K562 (cell line): ENCODE measurements at regions not wholly inside any gene's neighbourhood (a gene's known extent, or its start where the extent isn't known, plus 50 kb on each side); places are given as distances from the start of the nearest gene placed in this dataset.
A peak's percentile ranks its signal among the peaks of the same experiment; 100 is the strongest.

Experiments
- ATAC-seq: fragments of 200-7000 bp; cut with Tn5 transposase; 3 replicates; pipeline ENCODE4 v1.9.1; 2020; ENCODE audit warnings: moderate library complexity
- BruUV-seq: library from RNA; stranded (reverse); fragments of 400-500 nt; replicated peaks from 2 replicates; lab custom pipeline; 2021; lab: Mats Ljungman, UMichigan
- CTCF ChIA-PET: fragments of 300-600 bp; formaldehyde crosslinking; extraction: SDS; loops from one replicate; lab custom pipeline; 2021; ENCODE audit warnings: low intra/inter-chr PET ratio; lab: Yijun Ruan, JAX
- POLR2A ChIA-PET: fragments of 300-600, 350-650 bp; sonication (Branson Sonifier 250); formaldehyde crosslinking; extraction: SDS; loops from one replicate; lab custom pipeline; 2021; ENCODE audit warnings: antibody characterized with exemption, inconsistent platforms; lab: Yijun Ruan, JAX
- DNase-seq, 4 experiments: peaks; one replicate each; pipeline versions ENCODE4 v3.0.0 to v3.0.0-alpha.2; 2011 to 2018; ENCODE audit warnings: low spot score in 3 of 4, mixed read lengths in 3 of 4; ENCODE audit errors: extremely low read depth in 1 of 4
- FAIRE-seq: peaks from 2 replicates; lab custom pipeline; 2011; peaks lifted over from hg19 to GRCh38; lab: Jason Lieb, UNC
- H2AFZ ChIP-seq: 2 replicates; pipeline ENCODE4 v1.6.0; 2011; ENCODE audit warnings: low read depth, low read length, control low read depth, inconsistent platforms
- H3K27ac ChIP-seq: fragments of 200-600 bp; 3 replicates; pipeline ENCODE4 v1.8.0; 2011; ENCODE audit warnings: low read depth, mild to moderate bottlenecking, control low read depth, inconsistent platforms, low read length, moderate library complexity, mixed read lengths; ENCODE audit errors: extremely low read depth
- H3K27me3 ChIP-seq, 2 experiments: fragments of 300-600 bp in 1 of 2; 2 replicates in 1 of 2; 3 replicates in 1 of 2; pipeline versions ENCODE4 v1.6.0 to v1.8.0; 2011; ENCODE audit warnings: inconsistent platforms in 2 of 2, low read length in 2 of 2, mild to moderate bottlenecking in 1 of 2, mixed read lengths in 1 of 2, moderate library complexity in 1 of 2; ENCODE audit not compliant: control insufficient read depth in 2 of 2, insufficient read depth in 2 of 2
- H3K36me3 ChIP-seq: fragments of 300-600 bp; 3 replicates; pipeline ENCODE4 v1.8.0; 2011; ENCODE audit warnings: mild to moderate bottlenecking, low read length, inconsistent platforms; ENCODE audit not compliant: control insufficient read depth, insufficient read depth
- H3K4me1 ChIP-seq, 2 experiments: fragments of 200-600 bp in 1 of 2; replicated peaks in 1 of 2; 2 replicates in 1 of 2; 3 replicates in 1 of 2; pipeline versions ENCODE4 v1.5.1 to v1.8.0; 2011; ENCODE audit warnings: inconsistent platforms in 2 of 2, low read length in 2 of 2, mild to moderate bottlenecking in 1 of 2, mixed read lengths in 1 of 2, moderate library complexity in 1 of 2; ENCODE audit not compliant: control insufficient read depth in 2 of 2, insufficient read depth in 2 of 2
- H3K4me2 ChIP-seq: 2 replicates; pipeline ENCODE4 v1.6.1; 2011; ENCODE audit warnings: low read length, control low read depth, inconsistent platforms, mixed read lengths; ENCODE audit not compliant: insufficient read depth
- H3K4me3 ChIP-seq: fragments of 200-600 bp; sonication (generic), shearing (Covaris generic); 2 replicates; pipeline ENCODE4 v1.5.1; 2016; ENCODE audit warnings: control low read depth, inconsistent platforms
- H3K79me2 ChIP-seq: fragments of 200-600 bp; 3 replicates; pipeline ENCODE4 v1.8.0; 2011; ENCODE audit warnings: low read length, inconsistent platforms; ENCODE audit not compliant: control insufficient read depth, insufficient read depth
- H3K9ac ChIP-seq, 2 experiments: 2 replicates each; pipeline versions ENCODE4 v1.6.0 to v1.6.1; 2011; ENCODE audit warnings: low read depth in 2 of 2, low read length in 2 of 2, control low read depth in 1 of 2, inconsistent platforms in 1 of 2, mild to moderate bottlenecking in 1 of 2, mixed read lengths in 1 of 2; ENCODE audit not compliant: insufficient read depth in 1 of 2
- H3K9me1 ChIP-seq: one replicate; pipeline ENCODE4 v1.6.0; 2011; ENCODE audit warnings: inconsistent platforms, mild to moderate bottlenecking, low read length, moderate library complexity; ENCODE audit not compliant: control insufficient read depth, insufficient read depth
- H3K9me3 ChIP-seq: replicated peaks from 2 replicates; pipeline ENCODE4 v1.5.1; 2011; ENCODE audit warnings: low read depth, low read length, inconsistent platforms; ENCODE audit not compliant: control insufficient read depth, insufficient read depth
- H4K20me1 ChIP-seq: replicated peaks from 2 replicates; pipeline ENCODE4 v1.6.1; 2011; ENCODE audit warnings: low read length, inconsistent platforms, mixed read lengths; ENCODE audit not compliant: control insufficient read depth, insufficient read depth
- CC2D1A ChIP-seq: fragments of 450-650 bp; IDR thresholded peaks from 2 replicates; pipeline ENCODE4 v1.6.1; 2017; ENCODE audit warnings: mild to moderate bottlenecking
- CEBPG ChIP-seq, 3 experiments: fragments of 200-800 bp in 1 of 3; sonication (Bioruptor generic) in 1 of 3; sonication (generic) in 1 of 3; formaldehyde crosslinking in 1 of 3; IDR thresholded peaks in 2 of 3; conservative IDR thresholded peaks in 1 of 3; 2 replicates each; pipeline versions ENCODE4 v1.6.1 to v1.8.0; 2016 to 2022; ENCODE audit warnings: missing compliant biosample characterization in 2 of 3, missing genetic modification characterization in 2 of 3, mild to moderate bottlenecking in 1 of 3, missing genetic modification reagents in 1 of 3
- CTCF ChIP-seq, 3 experiments: IDR thresholded peaks in 2 of 3; conservative IDR thresholded peaks in 1 of 3; 2 replicates each; pipeline ENCODE4 v1.5.1; 2011 to 2012; ENCODE audit warnings: low read length in 3 of 3, mild to moderate bottlenecking in 3 of 3, control low read depth in 2 of 3, improper control_type of control experiment in 1 of 3, inconsistent platforms in 1 of 3, low read depth in 1 of 3, mixed read lengths in 1 of 3, moderate library complexity in 1 of 3; ENCODE audit not compliant: insufficient read depth in 2 of 3
- HMG20A ChIP-seq: fragments of 450-650 bp; formaldehyde crosslinking; conservative IDR thresholded peaks from 2 replicates; pipeline ENCODE4 v1.4.0; 2020; ENCODE audit warnings: mild to moderate bottlenecking, mixed read lengths
- RAD21 ChIP-seq, 2 experiments: fragments of 250-450 bp in 1 of 2; fragments of 450-650 bp in 1 of 2; sonication (Bioruptor Pico) in 1 of 2; formaldehyde crosslinking in 1 of 2; IDR thresholded peaks in 1 of 2; conservative IDR thresholded peaks in 1 of 2; 2 replicates each; pipeline versions ENCODE4 v1.4.0 to v1.8.0; 2020 to 2022; ENCODE audit warnings: mild to moderate bottlenecking in 2 of 2, moderate library complexity in 1 of 2
- WGBS: fragments of 100-300 bp; shearing (Covaris generic); methylation state at CpG from one replicate; pipeline ENCODE4 v1.1.6; 2016; ENCODE audit warnings: low coverage, mixed read lengths; ENCODE audit not compliant: insufficient coverage; ENCODE audit errors: missing lambda C conversion rate; 5-methylcytosine and 5-hydroxymethylcytosine counted together
- in situ Hi-C: fragments of 300-500 bp; cut with MboI; formaldehyde crosslinking; loops from 4 replicates; pipeline ENCODE4 v1.15.0; 2018; ENCODE audit warnings: inconsistent platforms, mixed read lengths
- intact Hi-C: fragments of 100-400 bp; cut with micrococcal nuclease; formaldehyde crosslinking; loops from 2 replicates; pipeline ENCODE4 v1.14.2; 2022
- TF ChIP-seq, protein P1 (sequence below): sonication (generic); formaldehyde crosslinking; IDR thresholded peaks from 2 replicates; pipeline ENCODE4 v1.9.0; 2022; ENCODE audit warnings: mild to moderate bottlenecking, missing genetic modification reagents

- TF ChIP-seq RAD21 (CRISPR knock-in tag; conservative IDR thresholded peaks at IDR 0.05 in 1 of 2, IDR thresholded peaks at IDR 0.05 in 1 of 2) (peak in 1 of 2 experiments; percentile 44; a peak in 2 of 4 replicates), CTCF (IDR thresholded peaks at IDR 0.05 in 2 of 3, conservative IDR thresholded peaks at IDR 0.05 in 1 of 3; ENCODE audit: insufficient read depth in 2 of 3, low read depth in 1 of 3, low read length in 3 of 3) (peak in 2 of 3 experiments; percentile 13 to 24; a peak in 3 of 6 replicates), CEBPG (CRISPR knock-in tag; IDR thresholded peaks at IDR 0.05) (no peak), CEBPG (tag; conservative IDR thresholded peaks at IDR 0.05 in 1 of 2, IDR thresholded peaks at IDR 0.05 in 1 of 2) (no peak), CC2D1A (no peak), HMG20A (no peak)
- TF ChIP-seq, protein P1, sequence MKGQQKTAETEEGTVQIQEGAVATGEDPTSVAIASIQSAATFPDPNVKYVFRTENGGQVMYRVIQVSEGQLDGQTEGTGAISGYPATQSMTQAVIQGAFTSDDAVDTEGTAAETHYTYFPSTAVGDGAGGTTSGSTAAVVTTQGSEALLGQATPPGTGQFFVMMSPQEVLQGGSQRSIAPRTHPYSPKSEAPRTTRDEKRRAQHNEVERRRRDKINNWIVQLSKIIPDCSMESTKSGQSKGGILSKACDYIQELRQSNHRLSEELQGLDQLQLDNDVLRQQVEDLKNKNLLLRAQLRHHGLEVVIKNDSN (CRISPR knock-in tag), result 0 out of 2 replicates have a peak, but pooled peaks have one; percentile 12
- ATAC-seq (peak; percentile 51), FAIRE-seq (no peak)
Measured at GRCh38 chr6:90434094-90434493, 137.5 kb upstream of the BACH2 start.

More at GRCh38 chr6:90434094-90434493, 137.5 kb upstream of the BACH2 start:
- CTCF ChIA-PET, result no interaction called here
- in situ Hi-C loops, result no loop called here
- no peaks in the 10 kb centered on the region for H3K79me2 ChIP-seq
- no peaks in the 10 kb centered on the region for H3K9me1 ChIP-seq
- H2AFZ ChIP-seq, result no peak overlapping the region
- H3K4me2 ChIP-seq, result no peak overlapping the region
- intact Hi-C loops, result no loop called here
- no peaks in the 10 kb centered on the region for H3K36me3 ChIP-seq
- 67% methylated on average over 1 of the region's 1 CpG for WGBS
- H3K4me3 ChIP-seq, result no peak overlapping the region
- no peaks in the 10 kb centered on the region for H3K27me3 ChIP-seq
- DNase-seq, result peak in 1 of 4 experiments; percentile 16
- no peaks in the 10 kb centered on the region for H4K20me1 ChIP-seq
- no TSS peak for BruUV-seq
- no peaks in the 10 kb centered on the region for H3K4me1 ChIP-seq
- POLR2A ChIA-PET, result interaction anchor here (0.6 kb wide), 1 partner anchor 45 kb away, joined by 3 read pairs; no protein-coding TSS in a partner anchor
- no peak overlapping the region for H3K9ac ChIP-seq
- H3K27ac ChIP-seq, result no peak overlapping the region
- no peaks in the 10 kb centered on the region; the same call in 1 of the 2 replicates for H3K9me3 ChIP-seq
